Hepatocyte (in vitro differentiated cells): ENCODE measurements at regions not wholly inside any gene's neighbourhood (a gene's known extent, or its start where the extent isn't known, plus 50 kb on each side); places are given as distances from the start of the nearest gene placed in this dataset.

Experiments used
- DNase-seq: peaks from one replicate; pipeline ENCODE4 v3.0.0-alpha.2; 2016; ENCODE audit warnings: low spot score
- H2AFZ ChIP-seq: fragments of 200-600 bp; sonication (generic); 2 replicates; pipeline ENCODE4 v1.6.0; 2016; ENCODE audit warnings: antibody characterized with exemption, mild to moderate bottlenecking
- H3K27ac ChIP-seq: fragments of 200-600 bp; sonication (generic); 2 replicates; pipeline ENCODE4 v1.5.1; 2016; ENCODE audit warnings: mild to moderate bottlenecking
- H3K27me3 ChIP-seq: fragments of 200-600 bp; sonication (generic); 2 replicates; pipeline ENCODE4 v1.6.1; 2016
- H3K36me3 ChIP-seq: fragments of 200-600 bp; sonication (generic); replicated peaks from 2 replicates; pipeline ENCODE4 v1.5.1; 2016; ENCODE audit warnings: low read depth; ENCODE audit not compliant: insufficient read depth
- H3K4me1 ChIP-seq: fragments of 200-600 bp; sonication (generic); 2 replicates; pipeline ENCODE4 v1.5.1; 2016; ENCODE audit warnings: mild to moderate bottlenecking, moderate library complexity; ENCODE audit not compliant: insufficient read depth
- H3K4me2 ChIP-seq: fragments of 200-600 bp; sonication (generic); 2 replicates; pipeline ENCODE4 v1.6.0; 2016
- H3K4me3 ChIP-seq: fragments of 200-600 bp; sonication (generic); 2 replicates; pipeline ENCODE4 v1.5.1; 2016; ENCODE audit warnings: mild to moderate bottlenecking
- H3K79me2 ChIP-seq: fragments of 200-600 bp; sonication (generic); 2 replicates; pipeline ENCODE4 v1.6.0; 2017; ENCODE audit warnings: mild to moderate bottlenecking
- H3K9me2 ChIP-seq: fragments of 200-600 bp; sonication (generic); replicated peaks from 2 replicates; pipeline ENCODE4 v1.6.0; 2017; ENCODE audit warnings: mild to moderate bottlenecking; ENCODE audit not compliant: insufficient read depth
- H3K9me3 ChIP-seq: fragments of 200-600 bp; sonication (generic); 2 replicates; pipeline ENCODE4 v1.5.1; 2016; ENCODE audit warnings: low read depth, mild to moderate bottlenecking
- H4K20me1 ChIP-seq: fragments of 200-600 bp; sonication (generic); 2 replicates; pipeline ENCODE4 v1.6.0; 2016; ENCODE audit warnings: mild to moderate bottlenecking; ENCODE audit not compliant: insufficient read depth, poor library complexity, severe bottlenecking
- EZH2 ChIP-seq: fragments of 200-600 bp; sonication (generic); IDR thresholded peaks from 2 replicates; pipeline ENCODE4 v1.6.1; 2016; ENCODE audit warnings: antibody characterized with exemption, mild to moderate bottlenecking, borderline replicate concordance
- EZH2phosphoT487 ChIP-seq: fragments of 200-600 bp; sonication (generic); IDR thresholded peaks from one replicate; pipeline ENCODE4 v1.6.1; 2018; ENCODE audit warnings: antibody characterized with exemption, mild to moderate bottlenecking, low read depth, moderate library complexity; ENCODE audit not compliant: unreplicated experiment, severe bottlenecking
- WGBS: methylation state at CpG from one replicate; pipeline ENCODE4 v1.1.6; 2016; ENCODE audit warnings: low lambda C conversion rate; ENCODE audit errors: missing lambda C conversion rate; 5-methylcytosine and 5-hydroxymethylcytosine counted together
- TF ChIP-seq, protein P1 (sequence below): fragments of 200-600 bp; sonication (generic); IDR thresholded peaks from 2 replicates; pipeline ENCODE4 v1.5.1; 2016; ENCODE audit warnings: antibody characterized with exemption, mild to moderate bottlenecking; ENCODE audit not compliant: poor library complexity

DNA sequence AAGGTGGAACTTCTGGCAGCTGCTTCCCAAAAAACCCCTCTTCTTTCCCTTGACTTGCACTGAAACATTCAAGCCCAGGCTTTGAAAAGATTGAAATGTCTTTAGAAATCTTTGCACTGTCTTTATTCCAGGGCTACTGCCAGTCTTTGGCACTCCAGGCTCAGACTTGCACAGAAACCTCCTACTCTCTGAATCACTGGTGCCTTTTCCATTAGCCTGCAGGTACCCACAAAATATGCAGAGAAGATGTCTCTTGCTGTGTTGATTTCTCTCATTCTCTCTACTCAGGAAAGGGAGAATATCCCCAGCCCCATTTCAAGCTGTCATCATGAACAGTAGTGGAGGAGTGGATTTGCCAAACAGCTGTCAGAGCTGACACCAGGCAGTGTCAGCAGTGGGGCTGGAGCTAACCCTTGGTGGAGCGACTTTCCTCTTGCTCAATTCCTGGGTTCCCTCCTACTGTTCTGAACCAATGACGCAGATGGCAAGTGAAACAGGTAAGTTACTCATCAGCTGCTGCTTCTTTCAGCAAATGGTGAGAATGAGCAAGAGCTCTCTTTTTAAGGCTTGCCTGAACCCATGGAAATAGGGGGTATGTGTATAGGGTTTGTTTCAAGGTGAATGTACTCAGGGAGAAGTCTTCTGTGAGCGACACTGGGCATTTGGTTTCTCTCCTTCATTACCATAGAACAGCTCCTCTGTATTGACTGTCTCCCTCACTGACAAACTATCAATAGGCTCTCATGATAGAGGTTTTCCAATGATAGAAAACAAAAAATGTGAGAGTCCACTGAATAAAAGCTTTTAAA lies 362.4 kb downstream of the ADRA2A start:
- TF ChIP-seq EZH2: no peak
- no peak for TF ChIP-seq EZH2phosphoT487
- TF ChIP-seq, protein P1, sequence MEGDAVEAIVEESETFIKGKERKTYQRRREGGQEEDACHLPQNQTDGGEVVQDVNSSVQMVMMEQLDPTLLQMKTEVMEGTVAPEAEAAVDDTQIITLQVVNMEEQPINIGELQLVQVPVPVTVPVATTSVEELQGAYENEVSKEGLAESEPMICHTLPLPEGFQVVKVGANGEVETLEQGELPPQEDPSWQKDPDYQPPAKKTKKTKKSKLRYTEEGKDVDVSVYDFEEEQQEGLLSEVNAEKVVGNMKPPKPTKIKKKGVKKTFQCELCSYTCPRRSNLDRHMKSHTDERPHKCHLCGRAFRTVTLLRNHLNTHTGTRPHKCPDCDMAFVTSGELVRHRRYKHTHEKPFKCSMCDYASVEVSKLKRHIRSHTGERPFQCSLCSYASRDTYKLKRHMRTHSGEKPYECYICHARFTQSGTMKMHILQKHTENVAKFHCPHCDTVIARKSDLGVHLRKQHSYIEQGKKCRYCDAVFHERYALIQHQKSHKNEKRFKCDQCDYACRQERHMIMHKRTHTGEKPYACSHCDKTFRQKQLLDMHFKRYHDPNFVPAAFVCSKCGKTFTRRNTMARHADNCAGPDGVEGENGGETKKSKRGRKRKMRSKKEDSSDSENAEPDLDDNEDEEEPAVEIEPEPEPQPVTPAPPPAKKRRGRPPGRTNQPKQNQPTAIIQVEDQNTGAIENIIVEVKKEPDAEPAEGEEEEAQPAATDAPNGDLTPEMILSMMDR: no peak
- Histone ChIP-seq H3K4me2 (no peak overlapping the region), H3K27me3 (no peaks in the 10 kb centered on the region), H3K4me3 (no peak overlapping the region), H3K27ac (no peak overlapping the region), H3K9me2 (no peaks in the 10 kb centered on the region), H3K9me3 (no peaks in the 10 kb centered on the region), H3K79me2 (no peaks in the 10 kb centered on the region), H4K20me1 (no peaks in the 10 kb centered on the region), H3K36me3 (no peaks in the 10 kb centered on the region), H2AFZ (no peak overlapping the region), H3K4me1 (no peaks in the 10 kb centered on the region)
- WGBS: 89% methylated on average over 3 of the region's 3 CpGs
- no peak for DNase-seq

GRCh38 chr10:111440501-111440900 lies 363.7 kb downstream of the ADRA2A start:
- Histone ChIP-seq H3K4me3 (no peak overlapping the region), H2AFZ (no peak overlapping the region), H3K27me3 (no peaks in the 10 kb centered on the region), H3K79me2 (no peaks in the 10 kb centered on the region), H3K9me3 (no peaks in the 10 kb centered on the region), H3K4me1 (no peaks in the 10 kb centered on the region), H3K36me3 (no peaks in the 10 kb centered on the region), H3K27ac (no peak overlapping the region), H3K9me2 (no peaks in the 10 kb centered on the region), H3K4me2 (no peak overlapping the region), H4K20me1 (no peaks in the 10 kb centered on the region)
- 76% methylated on average over 5 of the region's 5 CpGs for WGBS
- no peak for TF ChIP-seq EZH2phosphoT487
- no peak for TF ChIP-seq EZH2
- TF ChIP-seq, protein P1: no peak
- DNase-seq: no peak

DNA sequence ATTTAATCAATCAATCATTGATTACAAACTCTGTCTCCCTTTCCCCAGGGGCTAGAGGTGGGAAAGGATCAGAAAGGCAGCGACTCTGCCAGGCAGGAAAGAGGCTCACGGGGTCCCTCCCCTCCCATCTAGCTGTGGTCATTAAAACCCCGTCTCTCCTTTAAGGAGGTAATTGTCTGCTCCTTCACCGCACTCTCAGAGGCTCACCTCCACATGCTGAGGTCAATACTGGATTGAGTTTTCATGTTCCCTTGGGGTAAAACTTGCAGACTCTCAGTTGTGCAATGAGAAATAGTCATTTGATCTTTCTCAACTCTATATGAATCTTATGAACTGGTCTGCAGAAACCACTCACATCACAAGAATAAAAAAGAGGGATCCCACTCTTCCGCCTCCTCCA lies 368.8 kb downstream of the ADRA2A start:
- Histone ChIP-seq H3K9me2 (no peaks in the 10 kb centered on the region), H3K4me3 (no peak overlapping the region), H3K79me2 (no peaks in the 10 kb centered on the region), H3K27me3 (no peaks in the 10 kb centered on the region), H3K36me3 (no peaks in the 10 kb centered on the region), H3K4me1 (no peaks in the 10 kb centered on the region), H3K9me3 (no peaks in the 10 kb centered on the region), H4K20me1 (no peaks in the 10 kb centered on the region), H3K27ac (no peak overlapping the region), H2AFZ (no peak overlapping the region), H3K4me2 (no peak overlapping the region)
- TF ChIP-seq EZH2 (no peak), EZH2phosphoT487 (no peak)
- TF ChIP-seq, protein P1: no peak
- WGBS: 49% methylated on average over 5 of the region's 5 CpGs
- DNase-seq: no peak

GRCh38 chr10:111446966-111447365 lies 370.1 kb downstream of the ADRA2A start:
- Histone ChIP-seq H3K4me1 (no peaks in the 10 kb centered on the region), H3K9me3 (no peaks in the 10 kb centered on the region), H3K9me2 (no peaks in the 10 kb centered on the region), H2AFZ (no peak overlapping the region), H3K36me3 (no peaks in the 10 kb centered on the region), H3K79me2 (no peaks in the 10 kb centered on the region), H3K27ac (no peak overlapping the region), H3K27me3 (no peaks in the 10 kb centered on the region), H4K20me1 (no peaks in the 10 kb centered on the region), H3K4me3 (no peak overlapping the region), H3K4me2 (no peak overlapping the region)
- TF ChIP-seq, protein P1: no peak
- no peak for TF ChIP-seq EZH2phosphoT487
- TF ChIP-seq EZH2: no peak
- no peak for DNase-seq
